ENCODE measurements at regions not wholly inside any gene's neighbourhood (a gene's known extent, or its start where the extent isn't known, plus 50 kb on each side); places are given as distances from the start of the nearest gene placed in this dataset.

GRCh38 chr3:65194047-65194714 is 506.4 kb upstream of the ADAMTS9 start:
- no peak overlapping the region for H3K27ac ChIP-seq
- WGBS, 2 donors (ENCODE audit: low coverage in 1 of 2): 84 to 100% methylated on average over 1 to 4 of the region's 6 CpGs
- no peaks in the 10 kb centered on the region for H3K27me3 ChIP-seq
- no peak for ATAC-seq
- no peaks in the 10 kb centered on the region for H3K36me3 ChIP-seq
- TF ChIP-seq POLR2A (IDR thresholded peaks at IDR 0.05) (no peak), EP300 (IDR thresholded peaks at IDR 0.05) (no peak), POLR2AphosphoS5 (IDR thresholded peaks at IDR 0.05) (no peak), CTCF (IDR thresholded peaks at IDR 0.05) (no peak)
- no peaks in the 10 kb centered on the region for H3K4me1 ChIP-seq
- no peak overlapping the region for H3K4me3 ChIP-seq
- no peaks in the 10 kb centered on the region for H3K9me3 ChIP-seq

GRCh38 chr3:65193531-65193930 is 505.7 kb upstream of the ADAMTS9 start:
- Histone ChIP-seq H3K4me1 (no peaks in the 10 kb centered on the region), H3K4me3 (no peak overlapping the region), H3K27ac (no peak overlapping the region), H3K9me3 (no peaks in the 10 kb centered on the region), H3K36me3 (no peaks in the 10 kb centered on the region), H3K27me3 (no peaks in the 10 kb centered on the region)
- TF ChIP-seq POLR2A (IDR thresholded peaks at IDR 0.05) (no peak), CTCF (IDR thresholded peaks at IDR 0.05) (no peak), POLR2AphosphoS5 (IDR thresholded peaks at IDR 0.05) (no peak), EP300 (IDR thresholded peaks at IDR 0.05) (no peak)
- ATAC-seq: no peak
- WGBS, 2 donors (ENCODE audit: low coverage in 1 of 2): 80 to 94% methylated on average over 7 to 8 of the region's 9 CpGs

- no peak for TF ChIP-seq POLR2A (IDR thresholded peaks at IDR 0.05)
- no peak for TF ChIP-seq CTCF (IDR thresholded peaks at IDR 0.05)
- TF ChIP-seq EP300 (IDR thresholded peaks at IDR 0.05): no peak
- no peak for TF ChIP-seq POLR2AphosphoS5 (IDR thresholded peaks at IDR 0.05)
- no peaks in the 10 kb centered on the region for H3K9me3 ChIP-seq
- H3K36me3 ChIP-seq: no peaks in the 10 kb centered on the region
- no peak overlapping the region for H3K27ac ChIP-seq
- WGBS, 2 donors (ENCODE audit: low coverage in 1 of 2): 100% methylated on average over 1 of the region's 1 CpG
- H3K4me3 ChIP-seq: no peak overlapping the region
- no peaks in the 10 kb centered on the region for H3K4me1 ChIP-seq
- no peak for ATAC-seq
- H3K27me3 ChIP-seq: no peaks in the 10 kb centered on the region
Measured at GRCh38 chr3:65190111-65190510, 502.3 kb upstream of the ADAMTS9 start.

- Histone ChIP-seq H3K36me3 (no peaks in the 10 kb centered on the region), H3K27ac (no peak overlapping the region), H3K27me3 (no peaks in the 10 kb centered on the region), H3K4me1 (no peaks in the 10 kb centered on the region), H3K4me3 (no peak overlapping the region), H3K9me3 (no peaks in the 10 kb centered on the region)
- ATAC-seq: no peak
- TF ChIP-seq POLR2A (IDR thresholded peaks at IDR 0.05): no peak
- no peak for TF ChIP-seq CTCF (IDR thresholded peaks at IDR 0.05)
- TF ChIP-seq POLR2AphosphoS5 (IDR thresholded peaks at IDR 0.05): no peak
- no peak for TF ChIP-seq EP300 (IDR thresholded peaks at IDR 0.05)
- 89 to 100% methylated on average over 1 to 2 of the region's 2 CpGs for WGBS, 2 donors (ENCODE audit: low coverage in 1 of 2)
Measured at GRCh38 chr3:65186268-65186667, 498.5 kb upstream of the ADAMTS9 start.

- no peak overlapping the region for H3K27ac ChIP-seq
- no peaks in the 10 kb centered on the region for H3K36me3 ChIP-seq
- H3K9me3 ChIP-seq: no peaks in the 10 kb centered on the region
- WGBS, 2 donors (ENCODE audit: low coverage in 1 of 2): 54 to 62% methylated on average over 3 of the region's 3 CpGs
- no peak for ATAC-seq
- H3K4me1 ChIP-seq: no peaks in the 10 kb centered on the region
- no peak overlapping the region for H3K4me3 ChIP-seq
- H3K27me3 ChIP-seq: no peaks in the 10 kb centered on the region
- no peak for TF ChIP-seq EP300 (IDR thresholded peaks at IDR 0.05)
- no peak for TF ChIP-seq POLR2AphosphoS5 (IDR thresholded peaks at IDR 0.05)
- no peak for TF ChIP-seq CTCF (IDR thresholded peaks at IDR 0.05)
- TF ChIP-seq POLR2A (IDR thresholded peaks at IDR 0.05): no peak
Measured at GRCh38 chr3:65182682-65183081, 494.9 kb upstream of the ADAMTS9 start.

All from gastroesophageal sphincter (tissue), 4 donors.